BLaER1 treated with 17β-estradiol and CSF1 and Interleukin-3, amounts not matched to agents 10 nM and 100 nM (cell line): ENCODE measurements at regions not wholly inside any gene's neighbourhood (a gene's known extent, or its start where the extent isn't known, plus 50 kb on each side); places are given as distances from the start of the nearest gene placed in this dataset.

Source experiments
- H3K27ac ChIP-seq, 11 experiments: shearing (Covaris generic); formaldehyde crosslinking; 2 replicates each; pipeline ENCODE4 v1.8.1; 2022
- H3K27me3 ChIP-seq, 11 experiments: shearing (Covaris generic); formaldehyde crosslinking; 2 replicates each; pipeline ENCODE4 v1.8.1; 2022
- H3K36me3 ChIP-seq, 11 experiments: shearing (Covaris generic); formaldehyde crosslinking; 2 replicates each; pipeline ENCODE4 v1.8.1; 2022
- H3K4me1 ChIP-seq, 10 experiments: shearing (Covaris generic); formaldehyde crosslinking; 2 replicates each; pipeline ENCODE4 v1.8.1; 2022
- H3K4me2 ChIP-seq, 11 experiments: shearing (Covaris generic); formaldehyde crosslinking; 2 replicates each; pipeline ENCODE4 v1.8.1; 2022
- H3K4me3 ChIP-seq, 10 experiments: shearing (Covaris generic); formaldehyde crosslinking; 2 replicates each; pipeline ENCODE4 v1.8.1; 2022
- H3K9ac ChIP-seq, 11 experiments: shearing (Covaris generic); formaldehyde crosslinking; 2 replicates each; pipeline ENCODE4 v1.8.1; 2022
- H3K9me3 ChIP-seq, 11 experiments: shearing (Covaris generic); formaldehyde crosslinking; replicated peaks in 1 of 11; 2 replicates each; pipeline ENCODE4 v1.8.1; 2022
- H4K20me1 ChIP-seq, 11 experiments: shearing (Covaris generic); formaldehyde crosslinking; 2 replicates each; pipeline ENCODE4 v1.8.1; 2022
- Cebpa-rat ChIP-seq, 11 experiments: shearing (Covaris generic); IDR thresholded peaks; 2 replicates each; pipeline ENCODE4 v1.8.1; 2022

GRCh38 chr13:86201477-86201876 is 402.3 kb upstream of the SLITRK6 start:
- no peaks in the 10 kb centered on the region for H4K20me1 ChIP-seq
- H3K4me3 ChIP-seq: no peak overlapping the region
- no peaks in the 10 kb centered on the region for H3K4me1 ChIP-seq
- no peak for TF ChIP-seq Cebpa-rat (IDR thresholded peaks at IDR 0.05)
- no peak overlapping the region for H3K4me2 ChIP-seq
- no peak overlapping the region for H3K27ac ChIP-seq
- no peak overlapping the region for H3K9ac ChIP-seq
- H3K9me3 ChIP-seq: no peaks in the 10 kb centered on the region
- no peaks in the 10 kb centered on the region for H3K27me3 ChIP-seq
- H3K36me3 ChIP-seq: no peaks in the 10 kb centered on the region

GRCh38 chr13:86193281-86193680 is 394.1 kb upstream of the SLITRK6 start:
- no peak overlapping the region for H3K4me3 ChIP-seq
- H3K4me1 ChIP-seq: 0 out of 20 replicates have a peak, but pooled peaks cover 0 to 4% (median 0%) of the 10 kb centered on the region in 10 experiments
- no peak overlapping the region for H3K27ac ChIP-seq
- H3K27me3 ChIP-seq: no peaks in the 10 kb centered on the region
- H3K36me3 ChIP-seq: no peaks in the 10 kb centered on the region
- no peak for TF ChIP-seq Cebpa-rat (IDR thresholded peaks at IDR 0.05)
- H4K20me1 ChIP-seq: no peaks in the 10 kb centered on the region
- no peak overlapping the region for H3K9ac ChIP-seq
- H3K4me2 ChIP-seq: no peak overlapping the region
- no peaks in the 10 kb centered on the region for H3K9me3 ChIP-seq

GRCh38 chr13:86188170-86188569 is 389.0 kb upstream of the SLITRK6 start:
- Histone ChIP-seq H3K4me3 (no peak overlapping the region), H3K36me3 (no peaks in the 10 kb centered on the region), H3K9me3 (no peaks in the 10 kb centered on the region), H3K4me2 (no peak overlapping the region), H3K27ac (no peak overlapping the region), H3K27me3 (no peaks in the 10 kb centered on the region), H4K20me1 (no peaks in the 10 kb centered on the region), H3K9ac (no peak overlapping the region), H3K4me1 (no peaks in the 10 kb centered on the region)
- TF ChIP-seq Cebpa-rat (IDR thresholded peaks at IDR 0.05): no peak

GRCh38 chr13:86185636-86186035 is 386.4 kb upstream of the SLITRK6 start:
- no peak for TF ChIP-seq Cebpa-rat (IDR thresholded peaks at IDR 0.05)
- Histone ChIP-seq H3K4me1 (no peaks in the 10 kb centered on the region), H3K27me3 (no peaks in the 10 kb centered on the region), H3K9ac (no peak overlapping the region), H3K27ac (no peak overlapping the region), H3K36me3 (no peaks in the 10 kb centered on the region), H3K4me2 (no peak overlapping the region), H4K20me1 (no peaks in the 10 kb centered on the region), H3K4me3 (no peak overlapping the region), H3K9me3 (no peaks in the 10 kb centered on the region)

GRCh38 chr13:86185107-86185506 is 385.9 kb upstream of the SLITRK6 start:
- no peak overlapping the region for H3K4me3 ChIP-seq
- no peaks in the 10 kb centered on the region for H4K20me1 ChIP-seq
- no peak overlapping the region for H3K4me2 ChIP-seq
- H3K27ac ChIP-seq: no peak overlapping the region
- no peaks in the 10 kb centered on the region for H3K9me3 ChIP-seq
- TF ChIP-seq Cebpa-rat (IDR thresholded peaks at IDR 0.05): no peak
- no peaks in the 10 kb centered on the region for H3K27me3 ChIP-seq
- no peak overlapping the region for H3K9ac ChIP-seq
- H3K36me3 ChIP-seq: no peaks in the 10 kb centered on the region
- H3K4me1 ChIP-seq: no peaks in the 10 kb centered on the region

GRCh38 chr13:86174622-86175021 is 375.4 kb upstream of the SLITRK6 start:
- no peak overlapping the region for H3K4me3 ChIP-seq
- H3K36me3 ChIP-seq: no peaks in the 10 kb centered on the region
- H3K27ac ChIP-seq: no peak overlapping the region
- H3K9me3 ChIP-seq: no peaks in the 10 kb centered on the region
- no peak for TF ChIP-seq Cebpa-rat (IDR thresholded peaks at IDR 0.05)
- H4K20me1 ChIP-seq: no peaks in the 10 kb centered on the region
- H3K27me3 ChIP-seq: no peaks in the 10 kb centered on the region
- H3K4me2 ChIP-seq: no peak overlapping the region
- no peaks in the 10 kb centered on the region for H3K4me1 ChIP-seq
- H3K9ac ChIP-seq: no peak overlapping the region

- no peak overlapping the region for H3K4me3 ChIP-seq
- no peaks in the 10 kb centered on the region for H3K9me3 ChIP-seq
- H3K36me3 ChIP-seq: no peaks in the 10 kb centered on the region
- no peak overlapping the region for H3K27ac ChIP-seq
- no peaks in the 10 kb centered on the region for H4K20me1 ChIP-seq
- no peaks in the 10 kb centered on the region for H3K27me3 ChIP-seq
- TF ChIP-seq Cebpa-rat (IDR thresholded peaks at IDR 0.05): no peak
- no peak overlapping the region for H3K4me2 ChIP-seq
- H3K4me1 ChIP-seq: no peaks in the 10 kb centered on the region
- no peak overlapping the region for H3K9ac ChIP-seq
Measured at GRCh38 chr13:86172961-86173360, 373.7 kb upstream of the SLITRK6 start.

- Histone ChIP-seq H3K4me1 (no peaks in the 10 kb centered on the region), H3K4me2 (no peak overlapping the region), H3K9ac (no peak overlapping the region), H3K27me3 (no peaks in the 10 kb centered on the region), H3K9me3 (no peaks in the 10 kb centered on the region), H4K20me1 (no peaks in the 10 kb centered on the region), H3K4me3 (no peak overlapping the region), H3K36me3 (no peaks in the 10 kb centered on the region), H3K27ac (no peak overlapping the region)
- TF ChIP-seq Cebpa-rat (IDR thresholded peaks at IDR 0.05): no peak
Measured at GRCh38 chr13:86161257-86161656, 362.0 kb upstream of the SLITRK6 start.

- no peak overlapping the region for H3K27ac ChIP-seq
- H3K27me3 ChIP-seq: no peaks in the 10 kb centered on the region
- no peaks in the 10 kb centered on the region for H3K36me3 ChIP-seq
- TF ChIP-seq Cebpa-rat (IDR thresholded peaks at IDR 0.05): no peak
- H4K20me1 ChIP-seq: no peaks in the 10 kb centered on the region
- no peaks in the 10 kb centered on the region for H3K4me1 ChIP-seq
- no peaks in the 10 kb centered on the region for H3K9me3 ChIP-seq
- no peak overlapping the region for H3K4me3 ChIP-seq
- H3K9ac ChIP-seq: no peak overlapping the region
- H3K4me2 ChIP-seq: no peak overlapping the region
Measured at GRCh38 chr13:86155756-86156155, 356.5 kb upstream of the SLITRK6 start.

- no peak overlapping the region for H3K4me3 ChIP-seq
- no peaks in the 10 kb centered on the region for H3K36me3 ChIP-seq
- no peak overlapping the region for H3K4me2 ChIP-seq
- no peak overlapping the region for H3K9ac ChIP-seq
- TF ChIP-seq Cebpa-rat (IDR thresholded peaks at IDR 0.05): no peak
- H3K4me1 ChIP-seq: no peaks in the 10 kb centered on the region
- H4K20me1 ChIP-seq: no peaks in the 10 kb centered on the region
- H3K9me3 ChIP-seq: no peaks in the 10 kb centered on the region
- no peak overlapping the region for H3K27ac ChIP-seq
- no peaks in the 10 kb centered on the region for H3K27me3 ChIP-seq
Measured at GRCh38 chr13:86142080-86142479, 342.9 kb upstream of the SLITRK6 start.

GRCh38 chr13:86135856-86136255 is 336.6 kb upstream of the SLITRK6 start:
- H3K4me1 ChIP-seq: no peaks in the 10 kb centered on the region
- H3K27me3 ChIP-seq: no peaks in the 10 kb centered on the region
- H3K9ac ChIP-seq: no peak overlapping the region
- H4K20me1 ChIP-seq: no peaks in the 10 kb centered on the region
- H3K4me3 ChIP-seq: no peak overlapping the region
- H3K36me3 ChIP-seq: no peaks in the 10 kb centered on the region
- no peak for TF ChIP-seq Cebpa-rat (IDR thresholded peaks at IDR 0.05)
- no peaks in the 10 kb centered on the region for H3K9me3 ChIP-seq
- no peak overlapping the region for H3K27ac ChIP-seq
- no peak overlapping the region for H3K4me2 ChIP-seq
